Liver (tissue), 8 donors: ENCODE measurements at regions not wholly inside any gene's neighbourhood (a gene's known extent, or its start where the extent isn't known, plus 50 kb on each side); places are given as distances from the start of the nearest gene placed in this dataset.

Experiments
- DNase-seq: peaks from one replicate; pipeline ENCODE4 v3.0.0-alpha.2; 2017; ENCODE audit warnings: low spot score
- H3K27ac ChIP-seq, 2 donors: one replicate each; pipeline ENCODE4 v1.7.0; 2013; ENCODE audit warnings: inconsistent platforms in 2 of 2, low read length in 2 of 2, control low read depth in 1 of 2, low read depth in 1 of 2, mild to moderate bottlenecking in 1 of 2
- H3K27me3 ChIP-seq, 4 donors: one replicate each; pipeline versions ENCODE4 v1.6.1 to v1.7.0; 2013; ENCODE audit warnings: low read length in 3 of 4, inconsistent platforms in 1 of 4, mild to moderate bottlenecking in 1 of 4, moderate library complexity in 1 of 4; ENCODE audit not compliant: control insufficient read depth in 4 of 4, insufficient read depth in 4 of 4
- H3K36me3 ChIP-seq, 4 donors: one replicate each; pipeline versions ENCODE4 v1.6.1 to v1.7.0; 2013; ENCODE audit warnings: low read length in 3 of 4, mild to moderate bottlenecking in 3 of 4, low read depth in 1 of 4, moderate library complexity in 1 of 4; ENCODE audit not compliant: control insufficient read depth in 4 of 4, insufficient read depth in 3 of 4
- H3K4me1 ChIP-seq, 4 donors: one replicate each; pipeline versions ENCODE4 v1.6.1 to v1.7.0; 2013; ENCODE audit warnings: low read length in 3 of 4, mild to moderate bottlenecking in 3 of 4, moderate library complexity in 1 of 4; ENCODE audit not compliant: control insufficient read depth in 4 of 4, insufficient read depth in 4 of 4
- H3K4me3 ChIP-seq, 3 donors: one replicate each; pipeline versions ENCODE4 v1.6.1 to v1.7.0; 2013; ENCODE audit warnings: low read length in 3 of 3, control low read depth in 1 of 3, low read depth in 1 of 3, mild to moderate bottlenecking in 1 of 3
- H3K9ac ChIP-seq, 2 donors: one replicate each; pipeline ENCODE4 v1.7.0; 2013; ENCODE audit warnings: low read length in 2 of 2, mild to moderate bottlenecking in 2 of 2, moderate library complexity in 2 of 2, control low read depth in 1 of 2, low read depth in 1 of 2
- H3K9me3 ChIP-seq, 4 donors: one replicate each; pipeline versions ENCODE4 v1.6.1 to v1.7.0; 2013; ENCODE audit warnings: low read length in 3 of 4; ENCODE audit not compliant: control insufficient read depth in 4 of 4
- CTCF ChIP-seq: fragments of 150-350 bp; IDR thresholded peaks from 2 replicates; pipeline ENCODE4 v1.5.1; 2017; ENCODE audit warnings: improper control_type of control experiment, low read depth, low read length; ENCODE audit not compliant: missing input control
- EGR1 ChIP-seq, 2 donors: IDR thresholded peaks; 2 replicates each; pipeline ENCODE4 v1.6.1; 2016 to 2018; ENCODE audit warnings: antibody characterized with exemption in 2 of 2, low read depth in 2 of 2
- FOXA2 ChIP-seq: IDR thresholded peaks from 2 replicates; pipeline ENCODE4 v1.6.1; 2016; ENCODE audit warnings: antibody characterized with exemption
- HNF4A ChIP-seq, 2 donors: conservative IDR thresholded peaks; 2 replicates each; pipeline ENCODE4 v1.6.1; 2016; ENCODE audit warnings: antibody characterized with exemption in 2 of 2, mild to moderate bottlenecking in 2 of 2
- HNF4G ChIP-seq: IDR thresholded peaks from 2 replicates; pipeline ENCODE4 v1.6.1; 2016; ENCODE audit warnings: antibody characterized with exemption
- MAX ChIP-seq: IDR thresholded peaks from 2 replicates; pipeline ENCODE4 v1.6.1; 2016; ENCODE audit warnings: antibody characterized with exemption
- NR2F2 ChIP-seq: IDR thresholded peaks from 2 replicates; pipeline ENCODE4 v1.6.1; 2016; ENCODE audit warnings: antibody characterized with exemption
- RAD21 ChIP-seq, 2 donors: IDR thresholded peaks; 2 replicates each; pipeline ENCODE4 v1.6.1; 2016; ENCODE audit warnings: antibody characterized with exemption in 2 of 2, mild to moderate bottlenecking in 2 of 2
- REST ChIP-seq: IDR thresholded peaks from 2 replicates; pipeline ENCODE4 v1.6.1; 2016; ENCODE audit warnings: antibody characterized with exemption, mild to moderate bottlenecking
- TAF1 ChIP-seq: conservative IDR thresholded peaks from 2 replicates; pipeline ENCODE4 v1.6.1; 2016; ENCODE audit warnings: antibody characterized with exemption, mild to moderate bottlenecking
- YY1 ChIP-seq: IDR thresholded peaks from 2 replicates; pipeline ENCODE4 v1.6.1; 2016; ENCODE audit warnings: antibody characterized with exemption, mild to moderate bottlenecking
- WGBS: extraction: QIAGEN DNeasy Blood & Tissue Kit; methylation state at CpG from one replicate; pipeline ENCODE4 v1.1.7; 2013; 5-methylcytosine and 5-hydroxymethylcytosine counted together
- TF ChIP-seq, protein P1 (sequence below): IDR thresholded peaks from 2 replicates; pipeline ENCODE4 v1.6.1; 2016; ENCODE audit warnings: antibody characterized with exemption
- TF ChIP-seq, protein P2 (sequence below): IDR thresholded peaks from 2 replicates; pipeline ENCODE4 v1.6.1; 2016; ENCODE audit warnings: antibody characterized with exemption
- donor health status: healthy.
- donor health status: healthy.
- donor health status: healthy.
- donor health status: healthy.
- donor health status: healthy.

GRCh38 chr10:130708465-130709070 is 572.4 kb downstream of the GLRX3 start:
- Histone ChIP-seq H3K36me3 (no peaks in the 10 kb centered on the region), H3K9me3 (no peaks in the 10 kb centered on the region), H3K27me3 (peaks cover 0 to 7% (median 0%) of the 10 kb centered on the region in 4 donors), H3K4me3 (no peak overlapping the region), H3K4me1 (no peaks in the 10 kb centered on the region), H3K9ac (no peak overlapping the region), H3K27ac (no peak overlapping the region)
- WGBS, result 91% methylated on average over 18 of the region's 18 CpGs
- TF ChIP-seq EGR1 (IDR thresholded peaks at IDR 0.05; ENCODE audit: low read depth in 2 of 2) (no peak), NR2F2 (no peak), CTCF (no peak), MAX (no peak), HNF4A (conservative IDR thresholded peaks at IDR 0.05) (no peak), TAF1 (no peak), HNF4G (no peak)
- TF ChIP-seq, protein P1, sequence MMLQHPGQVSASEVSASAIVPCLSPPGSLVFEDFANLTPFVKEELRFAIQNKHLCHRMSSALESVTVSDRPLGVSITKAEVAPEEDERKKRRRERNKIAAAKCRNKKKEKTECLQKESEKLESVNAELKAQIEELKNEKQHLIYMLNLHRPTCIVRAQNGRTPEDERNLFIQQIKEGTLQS, result no peak
- TF ChIP-seq, protein P2, sequence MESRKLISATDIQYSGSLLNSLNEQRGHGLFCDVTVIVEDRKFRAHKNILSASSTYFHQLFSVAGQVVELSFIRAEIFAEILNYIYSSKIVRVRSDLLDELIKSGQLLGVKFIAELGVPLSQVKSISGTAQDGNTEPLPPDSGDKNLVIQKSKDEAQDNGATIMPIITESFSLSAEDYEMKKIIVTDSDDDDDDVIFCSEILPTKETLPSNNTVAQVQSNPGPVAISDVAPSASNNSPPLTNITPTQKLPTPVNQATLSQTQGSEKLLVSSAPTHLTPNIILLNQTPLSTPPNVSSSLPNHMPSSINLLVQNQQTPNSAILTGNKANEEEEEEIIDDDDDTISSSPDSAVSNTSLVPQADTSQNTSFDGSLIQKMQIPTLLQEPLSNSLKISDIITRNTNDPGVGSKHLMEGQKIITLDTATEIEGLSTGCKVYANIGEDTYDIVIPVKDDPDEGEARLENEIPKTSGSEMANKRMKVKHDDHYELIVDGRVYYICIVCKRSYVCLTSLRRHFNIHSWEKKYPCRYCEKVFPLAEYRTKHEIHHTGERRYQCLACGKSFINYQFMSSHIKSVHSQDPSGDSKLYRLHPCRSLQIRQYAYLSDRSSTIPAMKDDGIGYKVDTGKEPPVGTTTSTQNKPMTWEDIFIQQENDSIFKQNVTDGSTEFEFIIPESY, result no peak
- DNase-seq, result no peak

GRCh38 chr10:130709415-130709814 is 573.2 kb downstream of the GLRX3 start:
- WGBS, result 77% methylated on average over 2 of the region's 2 CpGs
- H3K27me3 ChIP-seq, result peaks cover 0 to 7% (median 0%) of the 10 kb centered on the region in 4 donors
- H3K4me3 ChIP-seq, result no peak overlapping the region
- no peaks in the 10 kb centered on the region for H3K36me3 ChIP-seq
- DNase-seq, result no peak
- no peak overlapping the region for H3K27ac ChIP-seq
- H3K9ac ChIP-seq, result no peak overlapping the region
- TF ChIP-seq RAD21 (IDR thresholded peaks at IDR 0.05), result no peak
- H3K4me1 ChIP-seq, result no peaks in the 10 kb centered on the region
- no peaks in the 10 kb centered on the region for H3K9me3 ChIP-seq

GRCh38 chr10:130711072-130711471 is 574.9 kb downstream of the GLRX3 start:
- TF ChIP-seq TAF1 (no peak), RAD21 (IDR thresholded peaks at IDR 0.05) (no peak), MAX (no peak), HNF4G (no peak), CTCF (no peak), REST (no peak), YY1 (no peak), FOXA2 (no peak)
- no peaks in the 10 kb centered on the region for H3K9me3 ChIP-seq
- no peaks in the 10 kb centered on the region for H3K36me3 ChIP-seq
- H3K4me1 ChIP-seq, result no peaks in the 10 kb centered on the region
- H3K4me3 ChIP-seq, result no peak overlapping the region
- no peak overlapping the region for H3K9ac ChIP-seq
- H3K27me3 ChIP-seq, result peaks cover 0 to 3% (median 0%) of the 10 kb centered on the region in 4 donors
- 72% methylated on average over 14 of the region's 14 CpGs for WGBS
- no peak overlapping the region for H3K27ac ChIP-seq
- no peak for DNase-seq
